ENCODE measurements at regions not wholly inside any gene's neighbourhood (a gene's known extent, or its start where the extent isn't known, plus 50 kb on each side); places are given as distances from the start of the nearest gene placed in this dataset.

DNA sequence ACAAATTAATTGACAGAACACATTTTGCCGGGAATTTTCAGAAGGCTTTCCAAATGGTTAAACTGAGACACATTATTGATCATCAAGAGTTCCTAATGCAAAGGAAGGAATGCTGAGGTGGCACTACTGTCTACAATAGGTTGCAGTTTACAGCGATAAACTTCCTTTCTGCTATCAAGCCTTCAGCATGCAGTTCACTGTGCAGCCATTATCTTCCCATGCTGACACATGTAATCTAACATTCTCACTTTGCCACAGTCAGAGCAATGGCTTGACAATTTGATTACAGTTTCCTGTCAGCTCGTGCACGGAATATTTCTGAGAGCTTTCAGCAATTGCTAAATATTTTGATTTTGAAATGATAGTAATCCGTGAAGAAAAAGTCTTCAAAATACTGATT is 166.9 kb upstream of the PRMT6 start:
- TF ChIP-seq, protein P1, sequence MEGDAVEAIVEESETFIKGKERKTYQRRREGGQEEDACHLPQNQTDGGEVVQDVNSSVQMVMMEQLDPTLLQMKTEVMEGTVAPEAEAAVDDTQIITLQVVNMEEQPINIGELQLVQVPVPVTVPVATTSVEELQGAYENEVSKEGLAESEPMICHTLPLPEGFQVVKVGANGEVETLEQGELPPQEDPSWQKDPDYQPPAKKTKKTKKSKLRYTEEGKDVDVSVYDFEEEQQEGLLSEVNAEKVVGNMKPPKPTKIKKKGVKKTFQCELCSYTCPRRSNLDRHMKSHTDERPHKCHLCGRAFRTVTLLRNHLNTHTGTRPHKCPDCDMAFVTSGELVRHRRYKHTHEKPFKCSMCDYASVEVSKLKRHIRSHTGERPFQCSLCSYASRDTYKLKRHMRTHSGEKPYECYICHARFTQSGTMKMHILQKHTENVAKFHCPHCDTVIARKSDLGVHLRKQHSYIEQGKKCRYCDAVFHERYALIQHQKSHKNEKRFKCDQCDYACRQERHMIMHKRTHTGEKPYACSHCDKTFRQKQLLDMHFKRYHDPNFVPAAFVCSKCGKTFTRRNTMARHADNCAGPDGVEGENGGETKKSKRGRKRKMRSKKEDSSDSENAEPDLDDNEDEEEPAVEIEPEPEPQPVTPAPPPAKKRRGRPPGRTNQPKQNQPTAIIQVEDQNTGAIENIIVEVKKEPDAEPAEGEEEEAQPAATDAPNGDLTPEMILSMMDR (conservative IDR thresholded peaks at IDR 0.05) = no peak
- no peak for TF ChIP-seq EZH2 (IDR thresholded peaks at IDR 0.05; ENCODE audit: low read depth)
- CTCF ChIA-PET = no interaction called here
- Histone ChIP-seq H2AFZ (no peak overlapping the region), H3K4me3 (no peak overlapping the region), H3F3A (ENCODE audit: insufficient read depth, low read depth) (no peaks in the 10 kb centered on the region), H3K9me3 (ENCODE audit: insufficient read depth, low read depth) (no peaks in the 10 kb centered on the region), H3K9me2 (ENCODE audit: insufficient read depth) (no peaks in the 10 kb centered on the region), H3K4me2 (no peak overlapping the region), H4K20me1 (ENCODE audit: insufficient read depth) (no peaks in the 10 kb centered on the region), H3K36me3 (ENCODE audit: low read depth) (no peaks in the 10 kb centered on the region), H3K4me1 (replicated peaks; ENCODE audit: insufficient read depth) (no peaks in the 10 kb centered on the region), H3K79me2 (ENCODE audit: low read depth) (no peaks in the 10 kb centered on the region), H3K27ac (no peak overlapping the region), H3K27me3 (ENCODE audit: insufficient read depth, low read depth) (no peaks in the 10 kb centered on the region)
- POLR2A ChIA-PET (ENCODE audit: unreplicated experiment) = no interaction called here
- no peak for DNase-seq
- intact Hi-C loops (cut with micrococcal nuclease; ENCODE audit: unreplicated experiment) = no loop called here
- no TSS peak for BruUV-seq (replicated peaks)

DNA sequence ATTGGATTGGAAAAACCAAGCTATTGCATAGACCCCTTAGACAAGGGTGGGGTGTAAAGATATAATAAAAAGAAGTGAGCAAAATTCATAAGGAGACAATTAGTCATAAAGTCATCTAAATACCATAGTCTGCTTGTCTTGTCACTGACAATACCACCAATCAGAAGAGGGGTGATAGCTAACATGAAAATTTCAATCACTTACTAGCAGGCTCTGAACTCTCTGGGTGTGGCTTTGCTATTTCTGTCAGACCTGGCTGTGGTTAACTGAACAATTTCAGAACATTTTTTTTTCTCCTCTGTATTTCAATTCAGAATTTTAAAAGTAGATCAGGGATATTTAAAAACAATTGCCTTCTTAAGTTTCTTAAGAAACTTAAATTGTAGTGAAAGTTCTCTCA is 158.5 kb upstream of the PRMT6 start:
- TF ChIP-seq EZH2 (IDR thresholded peaks at IDR 0.05; ENCODE audit: low read depth) = no peak
- TF ChIP-seq, protein P1 (conservative IDR thresholded peaks at IDR 0.05) = no peak
- Histone ChIP-seq H3F3A (ENCODE audit: insufficient read depth, low read depth) (no peaks in the 10 kb centered on the region), H3K36me3 (ENCODE audit: low read depth) (no peaks in the 10 kb centered on the region), H3K9me2 (ENCODE audit: insufficient read depth) (no peaks in the 10 kb centered on the region), H4K20me1 (ENCODE audit: insufficient read depth) (no peaks in the 10 kb centered on the region), H3K79me2 (ENCODE audit: low read depth) (no peaks in the 10 kb centered on the region), H3K27ac (no peak overlapping the region), H3K4me2 (no peak overlapping the region), H3K27me3 (ENCODE audit: insufficient read depth, low read depth) (no peaks in the 10 kb centered on the region), H3K4me3 (no peak overlapping the region), H3K9me3 (ENCODE audit: insufficient read depth, low read depth) (no peaks in the 10 kb centered on the region), H2AFZ (no peak overlapping the region), H3K4me1 (replicated peaks; ENCODE audit: insufficient read depth) (no peaks in the 10 kb centered on the region)
- DNase-seq = no peak
- no TSS peak for BruUV-seq (replicated peaks)
- intact Hi-C loops (cut with micrococcal nuclease; ENCODE audit: unreplicated experiment) = no loop called here
- CTCF ChIA-PET = no interaction called here
- POLR2A ChIA-PET (ENCODE audit: unreplicated experiment) = no interaction called here

- Histone ChIP-seq H3F3A (ENCODE audit: insufficient read depth, low read depth) (no peaks in the 10 kb centered on the region), H3K27me3 (ENCODE audit: insufficient read depth, low read depth) (no peaks in the 10 kb centered on the region), H3K27ac (no peak overlapping the region), H2AFZ (no peak overlapping the region), H3K4me2 (no peak overlapping the region), H3K36me3 (ENCODE audit: low read depth) (no peaks in the 10 kb centered on the region), H4K20me1 (ENCODE audit: insufficient read depth) (no peaks in the 10 kb centered on the region), H3K4me3 (no peak overlapping the region), H3K79me2 (ENCODE audit: low read depth) (no peaks in the 10 kb centered on the region), H3K9me3 (ENCODE audit: insufficient read depth, low read depth) (no peaks in the 10 kb centered on the region), H3K4me1 (replicated peaks; ENCODE audit: insufficient read depth) (no peaks in the 10 kb centered on the region), H3K9me2 (ENCODE audit: insufficient read depth) (no peaks in the 10 kb centered on the region)
- no peak for DNase-seq
- no TSS peak for BruUV-seq (replicated peaks)
- POLR2A ChIA-PET (ENCODE audit: unreplicated experiment) = no interaction called here
- intact Hi-C loops (cut with micrococcal nuclease; ENCODE audit: unreplicated experiment) = no loop called here
- CTCF ChIA-PET = no interaction called here
- no peak for TF ChIP-seq EZH2 (IDR thresholded peaks at IDR 0.05; ENCODE audit: low read depth)
- TF ChIP-seq, protein P1 (conservative IDR thresholded peaks at IDR 0.05) = no peak
Measured at GRCh38 chr1:106899644-106900043, 156.8 kb upstream of the PRMT6 start.

All from PC-9 (cell line).